ENCODE measurements at regions not wholly inside any gene's neighbourhood (a gene's known extent, or its start where the extent isn't known, plus 50 kb on each side); places are given as distances from the start of the nearest gene placed in this dataset.
"Not testable (repeated sequence)": the region's sequence is repeated elsewhere in the genome, so short reads cannot be mapped to it uniquely, and the experiment has no call there.

DNA sequence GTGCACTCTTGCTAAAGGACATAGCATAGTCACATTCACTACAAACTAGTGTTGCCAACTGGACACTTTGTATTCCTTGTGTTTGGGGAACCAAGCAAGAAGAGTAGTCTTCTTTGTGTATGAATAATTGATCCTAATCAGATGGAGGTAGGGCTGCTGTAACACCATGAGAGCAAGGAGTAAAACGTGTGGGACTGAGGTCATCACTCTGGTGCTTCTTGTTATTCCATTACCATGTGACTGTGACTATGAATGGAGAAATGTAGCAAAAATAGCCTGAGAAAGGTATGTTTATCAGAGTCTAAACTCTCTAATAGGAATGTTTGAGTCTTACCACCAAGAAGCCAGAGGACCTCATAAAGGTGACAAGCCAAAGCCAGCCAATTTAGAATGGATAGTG is 966.9 kb downstream of the TAF11L14 start:
- ChIA-PET CTCF (no interaction called here), POLR2A (no interaction called here)

DNA sequence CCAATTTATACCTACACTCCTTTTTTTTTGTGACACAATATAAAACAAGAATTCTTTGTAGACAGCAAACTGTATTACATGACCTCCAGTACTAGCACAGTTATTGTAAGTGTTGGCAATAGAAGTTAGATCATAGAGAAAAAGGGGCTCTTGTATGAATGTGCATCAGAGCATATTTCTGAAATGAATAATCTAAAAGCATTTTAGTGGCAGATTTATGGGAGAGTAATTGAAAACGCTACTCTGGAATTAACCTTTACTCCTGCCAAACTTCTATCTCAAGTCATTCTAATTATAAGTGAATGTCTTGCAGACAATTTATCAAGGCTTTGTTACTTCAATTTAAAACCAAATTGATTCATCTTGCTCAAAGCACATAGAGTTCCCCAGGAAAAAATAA is 968.1 kb downstream of the TAF11L14 start:
- CTCF ChIA-PET, result interaction anchor here (0.7 kb wide), 1 partner anchor 103 kb away, joined by 3 read pairs; no protein-coding TSS in a partner anchor
- POLR2A ChIA-PET, result no interaction called here

DNA sequence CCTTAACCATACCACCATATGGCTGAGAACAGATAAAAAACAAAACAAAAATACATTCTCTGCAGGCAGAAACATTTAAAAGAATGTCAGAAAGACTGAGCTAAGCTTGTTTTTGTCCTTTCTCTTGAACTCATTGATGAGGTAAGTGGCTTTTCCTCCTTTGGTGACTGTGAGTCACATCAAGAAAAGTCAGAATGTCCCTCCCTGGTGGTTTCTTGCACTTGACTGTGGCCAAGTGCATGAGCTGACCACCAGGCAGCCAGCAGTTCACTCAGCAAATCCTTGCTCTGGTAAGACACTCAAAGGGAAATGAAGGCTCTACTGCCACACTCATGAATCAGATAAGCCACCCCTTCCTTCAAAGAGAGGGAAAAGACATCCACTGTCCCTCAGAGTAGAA is 970.9 kb downstream of the TAF11L14 start:
- ChIA-PET POLR2A (no interaction called here), CTCF (no interaction called here)

DNA sequence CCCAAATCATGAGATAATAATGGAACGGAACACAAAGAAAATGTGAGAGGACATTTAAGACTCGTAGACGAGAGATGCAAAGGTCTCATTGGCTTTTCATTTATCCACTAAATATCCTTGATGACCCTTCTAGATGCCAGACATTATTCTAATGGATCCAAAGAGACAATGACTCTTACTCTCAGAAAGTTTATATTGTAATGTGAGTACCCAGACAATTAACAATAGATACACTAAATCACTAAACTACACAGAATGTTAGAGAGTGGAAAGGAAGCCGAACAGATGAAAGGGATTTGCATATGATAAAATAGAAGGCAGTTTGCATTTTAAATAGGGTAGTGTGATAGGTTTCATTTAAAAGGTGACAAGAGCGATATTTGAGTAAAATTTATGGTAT is 973.3 kb downstream of the TAF11L14 start:
- POLR2A ChIA-PET, result no interaction called here

DNA sequence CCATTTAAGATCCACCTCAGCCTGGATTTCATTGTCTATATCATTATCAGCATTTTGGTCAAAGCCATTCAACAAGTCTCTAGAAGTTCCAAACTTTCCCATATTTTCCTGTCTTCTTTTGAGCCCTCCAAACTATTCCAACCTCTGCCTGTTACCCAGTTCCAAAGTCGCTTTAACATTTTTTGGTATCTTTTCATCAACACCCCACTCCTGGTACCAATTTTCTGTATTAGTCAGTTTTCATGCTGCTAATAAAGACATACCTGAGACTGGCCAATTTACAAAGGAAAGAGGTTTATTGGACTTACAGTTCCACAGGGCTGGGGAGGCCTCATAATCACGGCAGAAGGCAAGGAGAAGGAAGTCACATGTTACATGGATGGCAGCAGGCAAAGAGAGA is 982.9 kb downstream of the TAF11L14 start:
- POLR2A ChIA-PET, CTCF ChIA-PET: not testable (repeated sequence)

More for the DNA sequence above, 973.3 kb downstream of the TAF11L14 start:
- CTCF ChIA-PET, result no interaction called here

DNA sequence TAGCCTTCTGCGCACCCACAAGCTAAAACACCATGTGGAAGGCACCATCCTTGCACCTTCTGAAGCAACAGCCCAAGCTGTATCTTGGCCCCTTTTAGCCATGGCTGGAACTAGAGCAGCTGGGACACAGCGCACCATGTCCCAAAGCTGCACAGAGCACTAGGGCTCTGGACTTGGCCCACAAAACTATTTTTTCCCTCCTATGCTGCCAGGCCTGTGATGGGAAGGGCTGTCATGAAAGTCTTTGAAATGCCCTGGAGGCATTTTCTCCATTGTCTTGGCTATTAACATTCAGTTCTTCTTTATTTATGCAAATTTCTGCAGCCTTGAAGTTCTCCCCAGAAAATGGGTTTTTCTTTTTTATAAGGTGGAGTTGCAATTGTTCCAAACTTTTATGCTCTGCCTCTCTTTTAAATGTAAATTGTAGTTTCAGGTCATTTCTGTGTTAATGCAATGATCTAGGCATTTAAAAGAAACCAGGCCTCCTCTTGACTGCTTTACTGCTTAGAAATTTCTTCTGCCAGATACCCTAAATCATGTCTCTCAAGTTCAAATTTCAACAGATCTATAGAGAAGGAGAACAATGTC is 996.3 kb downstream of the TAF11L14 start:
- POLR2A ChIA-PET, result no interaction called here
- CTCF ChIA-PET, result no interaction called here

DNA sequence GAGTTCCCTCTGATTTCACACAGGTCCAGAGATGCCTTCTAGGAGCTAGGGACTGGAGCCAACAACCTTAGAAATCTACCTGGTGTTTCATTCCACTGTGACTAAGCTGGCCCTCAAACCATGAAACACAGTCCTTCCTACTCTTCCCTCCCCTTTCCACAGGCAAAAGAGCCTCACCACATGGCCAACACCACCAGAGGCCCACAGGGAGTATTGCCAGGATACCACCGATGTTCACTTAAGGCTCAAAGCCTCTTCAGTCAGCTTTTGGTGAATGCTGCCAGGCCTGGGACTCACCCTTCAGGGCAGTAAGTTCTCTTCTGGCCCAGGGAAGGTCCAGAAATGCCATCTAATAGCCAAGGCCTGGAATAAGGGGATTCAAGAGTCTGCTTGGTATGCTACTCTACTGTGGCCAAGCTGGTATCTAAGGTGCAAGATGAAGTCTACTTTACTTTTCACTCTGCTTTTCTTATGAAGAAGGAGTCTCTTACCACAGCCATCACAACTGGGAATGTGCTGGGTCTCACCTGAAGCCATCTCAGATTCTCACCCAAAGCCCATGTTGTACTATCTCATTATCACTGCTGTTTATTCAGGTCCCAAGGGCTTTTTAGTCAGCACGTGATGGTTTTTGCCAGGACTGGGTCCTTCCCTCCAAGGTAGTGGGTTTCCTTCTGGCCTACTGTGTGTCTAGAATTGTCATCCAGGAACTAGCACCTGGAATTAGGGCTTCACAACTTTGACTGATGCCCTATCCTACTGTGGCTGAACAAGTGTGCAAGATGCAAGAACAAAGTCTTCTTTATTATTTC is 1018.4 kb downstream of the TAF11L14 start:
- ChIA-PET CTCF (no interaction called here), POLR2A (no interaction called here)

DNA sequence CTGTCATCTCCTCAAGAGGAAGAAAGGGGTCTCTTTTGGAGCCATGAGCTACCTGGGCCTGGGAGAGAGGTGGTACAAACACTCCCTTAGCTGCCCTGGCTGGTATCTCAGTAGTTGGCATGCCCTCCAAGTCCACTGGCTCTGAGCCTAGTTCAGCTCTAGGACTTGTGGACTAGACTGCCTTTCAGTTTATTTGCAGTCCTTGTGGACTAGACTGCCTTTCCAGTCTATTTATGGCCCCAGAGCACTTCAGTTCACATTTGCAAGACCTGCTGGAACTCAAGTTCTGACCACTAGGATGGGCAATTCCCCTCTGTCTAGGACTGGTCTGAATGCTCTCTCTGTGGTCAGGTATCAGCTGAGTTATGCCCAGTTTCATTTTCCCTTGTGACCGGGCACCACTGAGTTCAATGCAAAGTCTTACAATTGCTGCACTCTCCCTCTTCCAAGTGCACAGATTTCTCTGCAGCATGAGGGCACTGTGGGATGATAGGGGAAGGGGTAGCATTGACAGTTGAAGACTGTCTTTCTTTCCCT is 1019.0 kb downstream of the TAF11L14 start:
- POLR2A ChIA-PET, result no interaction called here
- CTCF ChIA-PET, result no interaction called here

DNA sequence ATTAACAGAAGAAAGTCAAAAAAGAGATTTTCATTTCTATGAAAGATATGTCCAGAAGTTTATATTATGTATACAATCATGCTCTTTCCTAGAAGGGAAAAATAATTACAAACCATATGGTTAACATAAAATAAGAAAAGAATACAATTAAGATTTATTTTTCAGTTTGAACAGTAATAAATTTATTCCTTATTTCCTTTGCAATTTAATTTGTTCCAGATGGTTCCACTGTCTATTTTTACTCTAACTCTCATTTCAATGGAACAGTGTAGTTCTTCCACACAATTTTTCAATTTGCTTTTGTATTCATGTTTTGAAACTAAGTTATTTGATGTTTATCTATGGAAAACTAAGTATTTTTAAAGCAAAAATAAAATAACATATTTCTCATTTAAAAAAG is 1026.3 kb downstream of the TAF11L14 start:
- CTCF ChIA-PET, result no interaction called here

DNA sequence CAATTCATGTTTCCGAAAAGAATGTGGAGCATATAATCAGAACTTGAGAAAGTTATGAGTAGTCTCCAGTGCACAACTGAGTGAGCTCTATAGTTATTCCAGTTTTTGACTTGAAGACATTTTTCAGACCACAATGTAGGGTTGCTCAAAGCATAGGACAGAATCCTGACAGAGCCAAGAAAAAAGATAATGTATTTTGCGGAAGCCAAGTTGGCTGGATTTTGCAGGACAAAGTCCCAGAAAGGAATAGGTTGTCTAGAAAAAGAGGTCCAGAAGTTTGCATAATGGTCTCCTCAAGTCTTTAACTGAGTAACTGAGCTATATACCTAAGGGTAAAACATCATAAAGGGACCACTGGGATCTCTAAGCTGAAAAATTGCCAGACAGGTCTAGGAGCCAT is 1028.0 kb downstream of the TAF11L14 start:
- ChIA-PET POLR2A (no interaction called here), CTCF (no interaction called here)

More for the DNA sequence above, 1026.3 kb downstream of the TAF11L14 start:
- POLR2A ChIA-PET, result no interaction called here

DNA sequence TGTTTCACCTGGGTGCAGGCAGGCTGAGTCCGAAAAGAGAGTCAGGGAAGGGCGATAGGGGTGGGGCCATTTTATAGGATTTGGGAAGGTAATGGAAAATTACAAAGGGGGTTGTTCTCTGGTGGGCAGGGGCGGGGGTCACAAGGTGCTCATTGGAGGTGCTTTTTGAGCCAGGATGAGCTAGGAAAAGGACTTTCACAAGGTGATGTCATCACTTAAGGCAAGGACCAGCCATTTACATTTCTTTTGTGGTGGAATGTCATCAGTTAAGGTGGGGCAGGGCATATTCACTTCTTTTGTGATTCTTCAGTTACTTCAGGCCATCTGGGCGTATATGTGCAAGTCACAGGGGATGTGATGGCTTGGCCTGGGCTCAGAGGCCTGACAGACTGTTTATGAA is 1040.0 kb downstream of the TAF11L14 start:
- POLR2A ChIA-PET, CTCF ChIA-PET: not testable (repeated sequence)

DNA sequence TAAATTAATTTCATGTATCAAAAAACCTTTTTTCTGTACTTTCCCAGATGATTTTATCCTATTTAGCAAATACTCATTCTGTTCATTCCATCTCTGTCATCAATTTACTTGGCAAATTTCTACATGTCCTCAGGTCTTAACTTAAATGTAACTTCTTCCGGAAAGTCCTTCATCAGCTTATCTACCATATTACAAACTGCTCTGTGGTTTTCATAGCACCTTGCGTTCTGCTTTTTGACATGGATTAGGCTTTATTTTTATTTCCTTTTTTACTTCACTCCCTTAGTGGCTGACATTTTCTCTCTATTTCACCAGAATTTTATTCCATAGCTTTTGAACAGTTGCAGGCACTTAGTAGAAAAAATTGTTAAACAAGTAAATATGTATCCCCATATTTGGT is 1040.8 kb downstream of the TAF11L14 start:
- ChIA-PET CTCF (no interaction called here), POLR2A (no interaction called here)

DNA sequence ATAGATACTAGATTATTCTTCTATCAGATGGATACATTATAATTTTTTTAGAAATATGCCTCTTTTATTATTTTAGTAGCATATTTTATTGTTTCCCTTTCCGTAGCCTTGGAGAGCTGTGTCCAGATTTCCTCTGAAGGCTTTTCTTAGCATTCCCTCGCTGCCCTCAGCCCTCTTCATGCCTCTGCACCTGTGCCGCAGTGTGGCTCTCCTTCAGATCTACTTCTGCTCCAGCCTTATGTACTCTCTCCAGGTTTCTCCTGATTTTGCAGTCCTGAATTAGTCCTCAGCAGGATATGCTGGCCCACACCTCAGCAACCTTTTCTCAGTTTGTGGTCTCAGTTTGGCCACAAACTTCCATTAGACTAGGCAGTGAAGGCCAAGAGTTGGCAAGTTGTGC is 1052.0 kb downstream of the TAF11L14 start:
- CTCF ChIA-PET, result interaction anchor here (0.7 kb wide), 1 partner anchor 12 kb away, joined by 3 read pairs; no protein-coding TSS in a partner anchor
- POLR2A ChIA-PET, result no interaction called here

DNA sequence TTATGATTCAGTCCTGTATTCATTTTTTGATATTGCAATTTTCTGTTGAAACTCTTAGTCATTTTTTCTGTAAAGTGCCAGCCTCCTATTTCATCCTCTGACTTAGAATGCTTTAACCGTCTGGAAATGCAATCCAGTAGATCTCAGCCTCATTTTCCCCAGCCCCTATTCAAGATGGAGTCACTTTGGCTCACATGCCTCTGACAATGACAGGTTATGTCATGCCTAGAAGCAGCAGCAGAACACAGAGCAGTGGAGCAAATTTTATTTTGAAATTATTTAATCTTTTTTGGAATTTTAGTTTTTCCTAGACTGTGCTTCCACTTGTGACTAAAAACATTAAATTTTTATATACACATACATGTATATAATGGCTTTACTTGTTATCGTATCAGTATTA is 1053.2 kb downstream of the TAF11L14 start:
- ChIA-PET POLR2A (no interaction called here), CTCF (no interaction called here)

DNA sequence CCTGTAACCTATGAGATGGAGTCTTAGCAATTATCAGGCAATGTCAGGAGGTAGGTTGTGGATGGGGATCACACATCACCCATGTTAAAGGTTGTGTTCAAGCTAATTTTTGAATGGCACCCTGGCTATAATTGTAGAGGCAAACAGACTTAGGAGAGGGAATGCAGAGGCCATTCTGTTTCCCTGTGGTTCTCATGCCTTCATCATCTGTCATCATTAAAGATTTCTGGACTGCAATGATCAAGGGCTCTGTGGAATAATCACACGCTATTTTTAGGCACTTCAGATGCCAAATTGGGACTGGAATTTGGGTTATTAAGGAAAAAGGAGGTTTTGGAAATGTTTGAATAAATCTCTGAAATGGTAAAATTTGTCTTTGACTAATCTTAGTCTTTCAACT is 1065.4 kb downstream of the TAF11L14 start:
- ChIA-PET CTCF (no interaction called here), POLR2A (no interaction called here)

DNA sequence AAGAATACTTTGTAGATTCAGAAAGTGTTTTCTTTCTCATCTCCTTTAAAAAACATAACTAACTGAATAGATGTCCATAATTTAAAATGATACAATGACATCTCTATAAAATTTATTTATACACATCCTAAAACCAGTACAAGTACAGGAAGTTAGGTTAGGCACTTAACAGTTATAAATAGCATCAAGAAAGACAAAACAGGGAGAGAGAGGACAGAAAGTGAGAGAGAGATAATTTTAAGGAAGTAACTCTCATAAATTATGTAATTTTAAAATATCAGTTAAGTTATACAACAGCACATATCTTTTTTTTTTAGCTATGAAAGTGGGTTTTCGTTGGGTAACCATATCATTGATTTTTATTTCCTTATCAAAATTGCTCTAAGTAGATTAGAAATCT is 1068.6 kb downstream of the TAF11L14 start:
- POLR2A ChIA-PET, result no interaction called here
- CTCF ChIA-PET, result no interaction called here

DNA sequence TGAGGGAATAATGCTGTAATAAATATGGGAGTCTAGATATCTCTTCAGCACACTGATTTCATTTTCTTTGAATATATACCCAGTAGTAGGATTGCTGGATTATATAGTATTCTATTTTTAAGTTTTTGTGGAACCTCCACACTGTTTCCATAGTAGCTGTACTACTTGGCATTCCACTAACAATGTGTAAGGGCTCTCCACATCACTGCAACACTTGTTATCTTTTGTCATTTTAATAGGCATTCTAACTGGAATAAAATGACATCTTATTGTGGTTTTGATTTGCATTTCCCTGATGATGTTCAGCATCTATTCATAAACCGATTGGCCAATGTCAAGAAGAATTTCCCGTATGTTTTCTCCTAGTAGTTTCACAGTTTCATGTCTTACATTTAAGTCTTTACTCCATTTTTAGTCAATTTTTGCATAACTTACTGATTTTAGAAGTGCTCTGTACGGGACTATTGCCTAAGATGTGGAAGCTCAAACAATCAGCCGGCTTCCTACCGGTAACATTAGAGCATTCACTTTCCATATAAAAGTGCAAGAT is 1078.8 kb downstream of the TAF11L14 start:
- POLR2A ChIA-PET, result no interaction called here

DNA sequence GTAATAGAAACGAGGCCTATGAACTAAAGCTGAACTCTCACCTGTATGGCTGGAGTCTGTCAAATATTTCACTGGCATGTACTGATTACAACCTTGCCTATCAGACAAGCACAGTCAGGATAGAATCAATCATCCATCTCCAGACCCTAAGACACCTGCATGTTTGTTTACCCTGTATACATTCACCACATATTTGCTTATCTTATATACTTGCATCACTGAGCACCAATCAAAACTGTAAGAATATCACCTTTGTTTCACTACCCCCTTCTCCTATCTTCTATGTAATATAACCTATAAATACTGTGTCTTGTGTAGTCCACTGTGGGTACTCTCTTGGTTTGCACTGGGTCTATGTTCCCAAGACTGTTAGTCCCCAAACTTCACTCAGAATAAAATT is 1085.7 kb downstream of the TAF11L14 start:
- ChIA-PET CTCF (no interaction called here), POLR2A (no interaction called here)

More for the DNA sequence above, 1078.8 kb downstream of the TAF11L14 start:
- CTCF ChIA-PET, result no interaction called here

DNA sequence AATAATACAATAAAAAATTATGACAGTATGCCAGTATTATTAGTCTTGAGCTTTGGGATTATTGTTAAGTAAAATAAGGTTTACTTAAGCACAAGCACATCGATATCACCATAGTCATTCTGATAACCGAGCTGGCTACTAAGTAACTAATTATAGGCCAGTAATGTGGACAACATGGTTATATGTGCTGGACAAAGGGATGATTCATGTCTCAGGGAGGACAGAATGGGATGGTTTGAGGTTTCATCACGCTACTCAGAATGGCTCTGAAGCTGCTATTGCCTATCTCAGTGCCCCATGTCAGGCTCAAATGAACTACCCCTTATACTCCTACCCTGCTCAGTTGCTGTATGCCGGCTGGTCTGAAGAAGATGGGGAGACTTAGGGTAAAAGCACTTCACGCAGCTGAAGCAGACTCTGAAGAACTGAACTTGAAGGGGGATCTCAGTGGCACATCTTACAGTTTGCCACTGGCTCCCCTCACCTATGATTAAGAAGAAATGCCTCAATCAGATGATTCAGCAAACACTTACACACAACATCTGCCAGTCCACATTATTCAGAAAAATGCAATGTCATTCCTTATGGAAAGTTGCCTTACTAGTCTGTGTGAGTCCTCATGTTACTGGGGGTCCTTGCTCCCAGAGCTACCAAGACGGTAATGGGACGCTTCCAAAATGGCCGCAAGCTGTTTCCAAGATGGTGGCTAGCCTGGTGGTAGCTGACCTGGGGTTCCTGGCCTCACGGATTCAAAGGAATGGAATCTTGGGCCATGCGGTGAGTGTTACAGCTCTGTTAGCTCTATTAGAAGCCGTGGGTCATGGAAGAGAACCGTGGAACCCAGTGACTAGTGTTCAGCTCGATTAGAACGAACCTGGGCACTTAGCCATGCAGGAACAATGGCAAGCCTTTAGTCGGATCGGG is 1098.6 kb downstream of the TAF11L14 start:
- ChIA-PET POLR2A (no interaction called here), CTCF (no interaction called here)

DNA sequence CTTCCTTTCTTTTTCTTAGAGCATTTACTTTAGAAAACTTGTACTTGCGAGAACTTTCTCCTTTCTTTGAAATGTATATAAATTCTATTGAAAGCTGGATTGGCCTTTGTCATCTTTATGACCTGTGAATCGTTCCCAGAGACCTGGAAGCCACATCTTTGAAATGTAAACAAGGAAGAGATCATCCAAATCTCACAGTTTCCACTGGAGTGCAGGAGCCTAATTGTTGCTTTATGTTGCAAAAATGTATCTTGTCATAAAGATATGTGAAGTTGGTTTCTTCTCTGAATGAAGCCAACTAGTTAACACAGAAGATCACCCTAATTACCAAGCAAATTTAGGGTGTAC is 1101.8 kb downstream of the TAF11L14 start:
- POLR2A ChIA-PET, result no interaction called here
- CTCF ChIA-PET, result no interaction called here

DNA sequence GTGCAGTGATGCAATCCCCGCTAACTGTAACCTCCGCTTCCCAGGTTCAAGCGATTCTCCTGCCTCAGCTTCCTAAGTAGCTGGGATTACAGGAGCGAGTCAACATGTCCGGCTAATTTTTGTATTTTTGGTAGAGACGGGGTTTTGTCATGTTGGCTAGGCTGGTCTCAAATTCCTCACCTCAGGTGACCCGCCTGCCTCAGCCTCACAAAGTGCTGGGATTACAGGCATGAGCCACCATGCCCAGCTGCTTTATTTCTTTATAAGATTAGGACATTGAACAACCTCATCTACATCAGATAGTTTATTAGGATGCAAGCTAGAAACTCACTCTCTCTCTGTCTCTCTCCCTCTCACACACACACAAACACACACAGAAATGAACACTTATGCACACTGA is 1102.5 kb downstream of the TAF11L14 start:
- POLR2A ChIA-PET, CTCF ChIA-PET: not testable (repeated sequence)

Measured in activated CD8-positive, alpha-beta memory T cell treated with anti-CD3 and anti-CD28 coated beads for 36 hours (primary cell).